GM12873 (cell line): ENCODE measurements at regions not wholly inside any gene's neighbourhood (a gene's known extent, or its start where the extent isn't known, plus 50 kb on each side); places are given as distances from the start of the nearest gene placed in this dataset.

ENCODE experiments used
- TF ChIP-seq, protein P1 (sequence below): IDR thresholded peaks from 2 replicates; pipeline ENCODE4 v1.5.1; 2012; ENCODE audit warnings: low read depth, mild to moderate bottlenecking, moderate library complexity, low read length, control low read depth; ENCODE audit not compliant: insufficient read depth; ENCODE audit errors: missing control alignments

DNA sequence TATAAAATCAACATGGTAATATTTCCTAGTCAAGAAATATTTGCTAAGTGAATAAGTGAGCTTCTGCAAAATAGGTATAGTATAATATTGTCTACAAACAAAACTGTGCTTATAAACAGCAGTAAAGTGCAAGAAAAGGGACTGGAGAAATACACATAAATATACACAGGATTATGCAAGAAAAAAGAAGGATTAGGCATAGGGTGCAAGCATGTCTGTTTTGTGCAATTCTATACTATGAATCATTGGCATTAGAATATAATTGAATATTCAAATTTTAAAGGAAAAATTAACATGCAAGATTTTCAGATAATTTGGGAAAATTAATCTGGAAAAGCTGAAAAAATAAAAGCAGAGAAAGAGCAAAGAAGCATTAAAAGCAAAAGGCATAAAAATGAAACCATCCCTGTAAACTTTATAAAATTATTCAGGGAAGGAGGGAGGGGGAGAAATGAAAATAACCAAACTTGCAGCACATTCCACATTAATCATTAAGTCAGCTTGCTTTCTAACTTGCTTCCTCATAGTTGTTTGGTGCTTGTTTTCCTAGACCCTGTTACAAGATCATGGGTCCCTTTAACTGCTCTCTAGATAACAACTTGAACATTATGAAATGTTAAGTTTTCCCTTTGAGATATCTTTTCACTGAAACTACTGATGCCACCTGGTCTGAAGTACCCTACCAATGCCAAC lies 147.4 kb upstream of the STAC start:
- TF ChIP-seq, protein P1, sequence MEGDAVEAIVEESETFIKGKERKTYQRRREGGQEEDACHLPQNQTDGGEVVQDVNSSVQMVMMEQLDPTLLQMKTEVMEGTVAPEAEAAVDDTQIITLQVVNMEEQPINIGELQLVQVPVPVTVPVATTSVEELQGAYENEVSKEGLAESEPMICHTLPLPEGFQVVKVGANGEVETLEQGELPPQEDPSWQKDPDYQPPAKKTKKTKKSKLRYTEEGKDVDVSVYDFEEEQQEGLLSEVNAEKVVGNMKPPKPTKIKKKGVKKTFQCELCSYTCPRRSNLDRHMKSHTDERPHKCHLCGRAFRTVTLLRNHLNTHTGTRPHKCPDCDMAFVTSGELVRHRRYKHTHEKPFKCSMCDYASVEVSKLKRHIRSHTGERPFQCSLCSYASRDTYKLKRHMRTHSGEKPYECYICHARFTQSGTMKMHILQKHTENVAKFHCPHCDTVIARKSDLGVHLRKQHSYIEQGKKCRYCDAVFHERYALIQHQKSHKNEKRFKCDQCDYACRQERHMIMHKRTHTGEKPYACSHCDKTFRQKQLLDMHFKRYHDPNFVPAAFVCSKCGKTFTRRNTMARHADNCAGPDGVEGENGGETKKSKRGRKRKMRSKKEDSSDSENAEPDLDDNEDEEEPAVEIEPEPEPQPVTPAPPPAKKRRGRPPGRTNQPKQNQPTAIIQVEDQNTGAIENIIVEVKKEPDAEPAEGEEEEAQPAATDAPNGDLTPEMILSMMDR: no peak

DNA sequence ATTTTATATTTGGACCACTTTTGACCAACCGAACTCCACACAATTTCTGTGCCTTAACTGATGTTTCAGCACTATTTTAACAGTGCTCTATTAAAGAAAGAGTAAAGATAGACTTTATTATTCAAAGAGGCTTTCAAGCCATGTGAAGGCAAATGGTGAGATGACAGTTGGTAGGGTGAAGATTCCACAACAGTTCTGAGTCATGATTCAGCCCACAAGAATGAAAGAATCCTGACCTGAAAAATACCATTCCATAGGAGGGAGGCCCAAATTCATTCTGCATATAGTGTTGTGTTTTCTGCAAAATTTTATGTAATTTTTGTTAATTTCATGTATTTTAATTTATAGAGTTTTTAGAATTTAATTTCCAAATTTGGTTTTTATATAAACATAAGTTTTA lies 135.6 kb upstream of the STAC start:
- TF ChIP-seq, protein P1: no peak

DNA sequence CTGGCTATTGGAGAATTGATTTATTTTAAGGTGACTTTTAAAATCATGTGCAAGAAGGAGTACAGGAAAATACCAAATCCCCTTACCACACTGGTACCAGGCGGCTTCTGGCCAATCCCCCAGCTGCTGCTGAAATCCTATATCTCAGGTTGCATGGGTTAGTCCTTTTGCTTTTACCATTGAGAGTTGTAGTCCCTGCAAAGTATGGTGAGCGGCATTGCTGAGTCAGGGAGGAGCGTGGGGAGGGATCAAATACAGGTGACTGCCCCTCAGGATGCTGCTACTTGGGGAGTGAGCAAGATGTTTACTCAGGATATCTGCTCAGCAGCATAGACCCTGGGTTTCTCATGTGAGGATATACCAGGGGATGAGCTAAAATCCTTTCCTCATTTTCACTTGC lies 131.9 kb upstream of the STAC start:
- TF ChIP-seq, protein P1: no peak

DNA sequence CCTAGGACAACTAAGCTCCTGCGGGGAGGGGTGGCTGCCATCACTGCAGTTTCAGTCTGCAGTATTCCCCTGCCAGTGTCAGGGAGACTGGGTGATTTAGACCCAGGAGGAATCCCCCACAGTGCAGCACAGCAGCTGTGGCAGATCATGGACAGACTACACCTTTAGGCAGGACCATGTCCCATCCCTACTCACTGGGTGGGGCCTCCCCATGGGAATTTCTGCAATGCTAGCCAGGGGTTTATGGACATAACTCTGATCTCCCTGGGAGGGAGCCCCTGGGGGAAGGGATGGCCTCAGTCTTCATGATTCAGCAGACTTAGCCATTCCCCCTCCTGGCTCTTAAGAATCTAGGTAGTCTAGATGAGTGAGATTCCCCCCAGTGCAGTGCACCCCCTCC lies 130.1 kb upstream of the STAC start:
- TF ChIP-seq, protein P1: no peak

DNA sequence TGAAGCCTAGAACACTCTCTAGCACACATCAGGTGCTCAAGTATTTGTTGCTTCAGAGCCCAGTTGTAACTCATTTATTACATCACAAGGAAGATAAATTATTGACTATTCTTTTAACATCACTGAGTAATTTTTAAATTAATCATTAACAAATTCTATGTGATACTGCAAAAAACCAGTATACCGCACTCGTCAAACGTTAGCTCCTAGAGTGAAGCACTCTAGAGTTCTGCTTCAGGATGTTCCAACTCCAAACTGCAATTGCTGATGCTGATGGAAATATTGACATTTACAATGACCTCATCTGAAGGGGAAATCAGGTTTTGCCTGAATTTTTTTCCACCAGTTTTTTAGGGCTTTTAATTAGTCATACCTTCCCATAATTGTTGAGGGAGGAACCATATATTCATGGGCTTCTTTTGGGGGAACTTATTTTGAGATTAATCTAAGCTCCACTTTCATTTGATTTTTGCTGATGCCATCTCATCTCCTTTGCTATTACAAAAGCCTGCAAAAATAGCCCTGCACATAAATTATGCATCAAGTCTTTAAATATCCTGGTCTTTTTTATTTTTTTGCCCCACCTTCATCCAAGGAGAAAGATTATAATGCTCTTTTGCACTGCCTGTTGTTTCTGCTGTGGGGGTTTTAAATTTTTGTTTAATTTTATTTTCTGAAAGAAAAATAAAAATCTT lies 123.0 kb upstream of the STAC start:
- TF ChIP-seq, protein P1: no peak

DNA sequence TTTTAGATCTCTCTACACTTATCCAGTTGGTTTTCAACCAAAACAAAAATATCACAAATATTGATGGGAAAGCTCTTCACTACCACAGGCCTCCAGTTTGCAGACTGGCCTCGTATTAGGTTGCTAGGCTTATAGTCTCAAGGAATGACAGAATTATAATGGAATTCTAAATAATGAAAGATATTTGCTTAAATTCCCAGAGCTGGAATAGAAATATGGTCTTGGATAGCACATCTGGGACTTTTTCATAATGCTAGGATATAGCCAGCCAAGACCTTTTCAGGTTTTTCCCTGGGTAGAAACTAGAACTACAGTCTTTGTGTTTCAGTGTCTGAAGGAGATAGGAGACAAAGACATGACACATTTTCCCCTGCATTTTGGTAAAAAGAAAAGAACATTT lies 121.9 kb upstream of the STAC start:
- TF ChIP-seq, protein P1: no peak

DNA sequence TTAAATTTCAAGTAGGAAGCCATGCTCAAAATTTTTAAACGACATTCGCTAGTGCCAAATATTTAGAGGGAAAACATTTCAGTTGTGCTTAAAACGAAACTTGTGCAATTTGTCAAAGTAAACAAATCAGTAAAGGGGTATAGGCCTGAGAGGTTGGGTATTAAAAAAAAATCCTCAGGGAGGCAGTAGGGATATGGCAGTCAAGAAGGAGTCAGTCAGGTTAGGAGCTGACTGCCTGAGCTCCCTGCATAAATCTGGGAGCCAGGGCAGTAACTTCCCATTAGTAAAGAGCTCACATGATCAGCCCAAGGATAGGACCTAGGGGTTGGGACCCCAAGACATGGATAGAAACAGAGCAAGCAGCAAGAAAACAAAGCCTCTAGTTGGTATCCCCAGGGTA lies 120.7 kb upstream of the STAC start:
- TF ChIP-seq, protein P1: no peak
